Psoas muscle (tissue), 7 donors: ENCODE measurements at regions not wholly inside any gene's neighbourhood (a gene's known extent, or its start where the extent isn't known, plus 50 kb on each side); places are given as distances from the start of the nearest gene placed in this dataset.

Source experiments
- ATAC-seq, 4 donors: fragments of 200-7000 bp; cut with Tn5 transposase; one replicate each; pipeline ENCODE4 v1.9.1; 2020; ENCODE audit warnings: moderate library complexity in 3 of 4, mild to moderate bottlenecking in 2 of 4
- DNase-seq, 2 donors: peaks; one replicate each; pipeline ENCODE4 v3.0.0-alpha.2; 2020
- H3K27ac ChIP-seq: fragments of 200-600 bp; one replicate; pipeline ENCODE4 v1.8.0; 2022
- H3K27me3 ChIP-seq, 3 donors: fragments of 200-600 bp in 1 of 3; one replicate each; pipeline versions ENCODE4 v1.6.1 to v1.8.0; 2013 to 2022; ENCODE audit warnings: low read length in 2 of 3, mild to moderate bottlenecking in 2 of 3, moderate library complexity in 1 of 3; ENCODE audit not compliant: insufficient read depth in 3 of 3
- H3K36me3 ChIP-seq, 2 donors: fragments of 200-600 bp in 1 of 2; one replicate each; pipeline versions ENCODE4 v1.6.1 to v1.8.0; 2013 to 2022; ENCODE audit warnings: low read depth in 1 of 2, mild to moderate bottlenecking in 1 of 2, moderate library complexity in 1 of 2; ENCODE audit not compliant: insufficient read depth in 1 of 2
- H3K4me1 ChIP-seq: fragments of 200-600 bp; one replicate; pipeline ENCODE4 v1.8.0; 2022
- H3K4me3 ChIP-seq: fragments of 200-600 bp; one replicate; pipeline ENCODE4 v1.8.0; 2022; ENCODE audit warnings: mild to moderate bottlenecking
- H3K9me3 ChIP-seq: fragments of 200-600 bp; one replicate; pipeline ENCODE4 v1.8.0; 2022
- WGBS, 3 donors: extraction: QIAGEN DNeasy Blood & Tissue Kit; methylation state at CpG; one replicate each; pipeline versions ENCODE4 v1.1.6 to v1.1.7; 2013; 5-methylcytosine and 5-hydroxymethylcytosine counted together
- intact Hi-C, 2 donors: fragments of 100-400 bp; cut with DNase I; formaldehyde crosslinking; loops; one replicate each; pipeline versions ENCODE4 v1.11.0 to v1.14.2; 2022
- TF ChIP-seq, protein P1 (sequence below): fragments of 200-600 bp; IDR thresholded peaks from one replicate; pipeline ENCODE4 v1.8.0; 2022; ENCODE audit warnings: antibody characterized with exemption
- donor health status: healthy with polysubstance abuse.
- donor health status: DM: no; HTN: no; CAD: no; lungs with moderate emphysema.
- donor health status: Bipolar disorder and iron deficiency.
- donor health status: healthy.
- donor health status: DM: yes; HTN: yes; CAD: no.
- donor health status: DM: no; HTN: no; CAD: no.
- donor health status: DM: yes; HTN: yes; CAD: no.

DNA sequence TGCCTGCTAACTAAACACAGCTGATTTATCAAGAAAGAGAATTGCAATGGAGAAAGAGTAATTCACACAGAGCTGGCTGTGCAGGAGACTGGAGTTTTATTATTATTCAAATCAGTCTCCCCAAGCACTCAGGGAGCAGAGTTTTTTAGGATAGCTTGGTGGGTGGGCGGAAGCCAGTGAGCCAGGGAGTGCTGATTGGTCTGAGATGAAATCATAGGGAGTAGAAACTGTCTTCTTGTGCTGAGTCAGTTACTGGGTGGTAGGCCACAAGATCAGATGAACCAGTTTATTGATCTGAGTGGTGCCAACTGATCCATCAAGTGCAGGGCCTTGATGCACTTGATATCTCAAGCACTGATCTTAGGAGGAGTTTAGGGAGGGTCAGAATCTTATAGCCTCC lies 891.9 kb upstream of the CADM2 start:
- Histone ChIP-seq H3K4me1 (no peaks in the 10 kb centered on the region), H3K4me3 (no peak overlapping the region), H3K27me3 (no peaks in the 10 kb centered on the region), H3K36me3 (no peaks in the 10 kb centered on the region), H3K27ac (no peak overlapping the region), H3K9me3 (no peaks in the 10 kb centered on the region)
- ATAC-seq: no peak
- intact Hi-C loops: no loop called here
- DNase-seq: no peak
- TF ChIP-seq, protein P1, sequence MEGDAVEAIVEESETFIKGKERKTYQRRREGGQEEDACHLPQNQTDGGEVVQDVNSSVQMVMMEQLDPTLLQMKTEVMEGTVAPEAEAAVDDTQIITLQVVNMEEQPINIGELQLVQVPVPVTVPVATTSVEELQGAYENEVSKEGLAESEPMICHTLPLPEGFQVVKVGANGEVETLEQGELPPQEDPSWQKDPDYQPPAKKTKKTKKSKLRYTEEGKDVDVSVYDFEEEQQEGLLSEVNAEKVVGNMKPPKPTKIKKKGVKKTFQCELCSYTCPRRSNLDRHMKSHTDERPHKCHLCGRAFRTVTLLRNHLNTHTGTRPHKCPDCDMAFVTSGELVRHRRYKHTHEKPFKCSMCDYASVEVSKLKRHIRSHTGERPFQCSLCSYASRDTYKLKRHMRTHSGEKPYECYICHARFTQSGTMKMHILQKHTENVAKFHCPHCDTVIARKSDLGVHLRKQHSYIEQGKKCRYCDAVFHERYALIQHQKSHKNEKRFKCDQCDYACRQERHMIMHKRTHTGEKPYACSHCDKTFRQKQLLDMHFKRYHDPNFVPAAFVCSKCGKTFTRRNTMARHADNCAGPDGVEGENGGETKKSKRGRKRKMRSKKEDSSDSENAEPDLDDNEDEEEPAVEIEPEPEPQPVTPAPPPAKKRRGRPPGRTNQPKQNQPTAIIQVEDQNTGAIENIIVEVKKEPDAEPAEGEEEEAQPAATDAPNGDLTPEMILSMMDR: no peak
- 92 to 100% (median 95%) methylated on average over 1 of the region's 1 CpG for WGBS, 3 donors

DNA sequence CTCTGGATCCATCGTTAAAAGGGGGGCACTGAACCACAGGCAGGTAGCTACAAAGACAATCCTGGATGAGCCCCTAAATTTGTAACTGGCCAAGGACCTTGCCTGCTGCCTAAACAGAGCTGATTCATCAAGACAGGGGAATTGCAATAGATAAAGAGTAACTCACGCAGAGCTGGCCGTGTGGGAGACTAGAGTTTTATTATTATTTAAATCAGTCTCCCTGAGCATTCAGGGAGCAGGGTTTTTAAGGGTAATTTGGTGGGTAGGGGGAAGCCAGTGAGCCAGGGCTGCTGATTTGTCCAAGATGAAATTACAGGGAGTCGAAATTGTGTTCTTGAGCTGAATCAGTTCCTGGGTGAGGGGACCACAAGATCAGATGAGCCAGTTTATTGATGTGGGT lies 885.1 kb upstream of the CADM2 start:
- DNase-seq (no peak), ATAC-seq (no peak)
- Histone ChIP-seq H3K27ac (no peak overlapping the region), H3K36me3 (no peaks in the 10 kb centered on the region), H3K9me3 (no peaks in the 10 kb centered on the region), H3K4me3 (no peak overlapping the region), H3K4me1 (no peaks in the 10 kb centered on the region), H3K27me3 (no peaks in the 10 kb centered on the region)
- WGBS, 3 donors: 84 to 86% (median 85%) methylated on average over 4 of the region's 4 CpGs
- TF ChIP-seq, protein P1: no peak
- intact Hi-C loops: no loop called here

DNA sequence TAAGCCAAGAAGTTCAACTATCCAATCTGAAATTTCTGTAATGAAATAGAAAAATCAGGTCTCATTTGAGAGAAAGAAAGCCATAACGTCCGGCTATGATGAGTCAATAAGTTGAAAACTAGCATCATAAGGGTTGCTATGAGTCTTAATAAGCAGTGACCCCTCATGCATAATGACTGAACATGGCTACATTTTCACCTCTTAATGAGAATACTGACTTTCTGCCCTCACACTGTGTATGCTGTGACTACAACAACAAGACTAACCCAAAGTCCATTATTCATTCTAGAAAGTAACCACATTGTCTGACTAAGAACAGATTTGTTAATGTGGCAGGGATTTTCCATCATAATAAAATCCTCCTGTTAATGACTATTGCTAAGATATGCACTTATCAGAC lies 884.0 kb upstream of the CADM2 start:
- Histone ChIP-seq H3K9me3 (no peaks in the 10 kb centered on the region), H3K27ac (no peak overlapping the region), H3K36me3 (no peaks in the 10 kb centered on the region), H3K4me1 (no peaks in the 10 kb centered on the region), H3K27me3 (no peaks in the 10 kb centered on the region), H3K4me3 (no peak overlapping the region)
- DNase-seq (no peak), ATAC-seq (no peak)
- intact Hi-C loops: no loop called here
- 74 to 79% (median 76%) methylated on average over 2 of the region's 2 CpGs for WGBS, 3 donors
- TF ChIP-seq, protein P1: no peak

DNA sequence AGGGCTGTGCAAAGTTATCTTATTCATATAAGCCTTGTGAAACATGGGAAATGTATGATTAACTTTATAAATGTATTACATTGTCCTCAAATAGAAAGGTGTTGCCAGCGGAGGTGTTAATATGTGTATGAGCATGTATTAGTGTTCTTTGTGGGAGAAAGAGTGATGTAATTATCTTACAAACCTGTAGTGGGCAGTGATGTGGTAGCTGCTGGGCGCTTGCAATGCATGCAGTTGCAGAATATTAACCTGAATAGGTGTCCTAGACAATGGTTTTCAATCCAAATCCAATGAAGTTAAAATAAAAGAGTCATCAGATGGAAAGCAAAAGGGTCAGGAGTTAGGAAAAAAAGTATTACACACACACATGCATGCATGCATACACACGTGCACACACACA lies 881.3 kb upstream of the CADM2 start:
- no peak for DNase-seq
- intact Hi-C loops: no loop called here
- TF ChIP-seq, protein P1: no peak
- no peak for ATAC-seq
- Histone ChIP-seq H3K27me3 (no peaks in the 10 kb centered on the region), H3K36me3 (no peaks in the 10 kb centered on the region), H3K9me3 (no peaks in the 10 kb centered on the region), H3K4me3 (no peak overlapping the region), H3K27ac (no peak overlapping the region), H3K4me1 (no peaks in the 10 kb centered on the region)
- whole genome bisulfite sequencing, 3 donors: 67 to 79% (median 70%) methylated on average over 3 of the region's 3 CpGs

DNA sequence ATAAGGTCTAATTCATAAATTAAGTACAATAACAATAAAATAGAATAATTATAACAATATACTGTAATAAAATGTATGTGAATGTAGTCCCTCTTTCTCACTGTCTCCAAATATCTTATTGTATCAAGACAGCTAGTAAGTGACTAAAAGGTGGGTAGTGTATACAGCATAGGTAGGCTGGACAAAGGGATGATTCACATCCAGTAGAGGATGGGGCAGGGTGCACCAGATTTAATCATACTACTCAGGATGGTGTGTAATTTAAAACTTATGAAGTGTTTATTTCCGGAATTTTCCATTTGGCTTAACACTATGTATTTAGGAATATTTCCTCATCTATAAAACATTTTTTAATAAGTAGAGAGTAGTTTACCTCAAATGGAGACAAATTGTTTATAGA lies 876.1 kb upstream of the CADM2 start:
- intact Hi-C loops: no loop called here
- Histone ChIP-seq H3K27ac (no peak overlapping the region), H3K36me3 (no peaks in the 10 kb centered on the region), H3K9me3 (peaks cover 7% of the 10 kb centered on the region), H3K4me3 (no peak overlapping the region), H3K4me1 (no peaks in the 10 kb centered on the region), H3K27me3 (no peaks in the 10 kb centered on the region)
- DNase-seq (no peak), ATAC-seq (no peak)
- 80 to 89% (median 85%) methylated on average over 1 of the region's 1 CpG for WGBS, 3 donors
- TF ChIP-seq, protein P1: no peak
